PC-9 (cell line): ENCODE measurements at regions not wholly inside any gene's neighbourhood (a gene's known extent, or its start where the extent isn't known, plus 50 kb on each side); places are given as distances from the start of the nearest gene placed in this dataset.

Experiments
- BruUV-seq: library from RNA; stranded (reverse); fragments of 400-500 nt; replicated peaks from 2 replicates; lab custom pipeline; 2021; lab: Mats Ljungman, UMichigan
- CTCF ChIA-PET: fragments of 300-600 bp; sonication (Branson Sonifier 250); formaldehyde crosslinking; loops from one replicate; lab custom pipeline; 2022; ENCODE audit warnings: antibody characterized with exemption; lab: Charles Lee
- POLR2A ChIA-PET: fragments of 300-600 bp; sonication (Branson Sonifier 250); formaldehyde crosslinking; loops from one replicate; lab custom pipeline; 2022; ENCODE audit warnings: antibody characterized with exemption; ENCODE audit not compliant: unreplicated experiment; lab: Charles Lee
- DNase-seq, 2 experiments: peaks; one replicate each; pipeline versions ENCODE4 v3.0.0 to v3.0.0-alpha.2; 2015 to 2022; ENCODE audit warnings: mixed read lengths in 1 of 2
- H2AFZ ChIP-seq: fragments of 200-600 bp; sonication (generic); 2 replicates; pipeline ENCODE4 v1.8.1; 2017; ENCODE audit warnings: antibody characterized with exemption
- H3F3A ChIP-seq: fragments of 200-600 bp; sonication (generic); 2 replicates; pipeline ENCODE4 v1.8.1; 2017; ENCODE audit warnings: antibody characterized with exemption, mild to moderate bottlenecking, low read depth; ENCODE audit not compliant: insufficient read depth
- H3K27ac ChIP-seq: fragments of 200-600 bp; sonication (generic); 2 replicates; pipeline ENCODE4 v1.6.1; 2016; ENCODE audit warnings: mixed run types
- H3K27me3 ChIP-seq: fragments of 200-600 bp; sonication (generic); 2 replicates; pipeline ENCODE4 v1.6.1; 2016; ENCODE audit warnings: low read depth, mixed run types; ENCODE audit not compliant: insufficient read depth
- H3K36me3 ChIP-seq: fragments of 200-600 bp; sonication (generic); 2 replicates; pipeline ENCODE4 v1.6.1; 2016; ENCODE audit warnings: low read depth, mixed run types
- H3K4me1 ChIP-seq: fragments of 200-600 bp; sonication (generic); replicated peaks from 2 replicates; pipeline ENCODE4 v1.6.1; 2016; ENCODE audit warnings: mixed run types; ENCODE audit not compliant: insufficient read depth
- H3K4me2 ChIP-seq: fragments of 200-600 bp; sonication (generic); 2 replicates; pipeline ENCODE4 v1.6.1; 2017; ENCODE audit warnings: mixed run types
- H3K4me3 ChIP-seq: fragments of 200-600 bp; sonication (generic); 2 replicates; pipeline ENCODE4 v1.6.1; 2016; ENCODE audit warnings: mixed run types
- H3K79me2 ChIP-seq: fragments of 200-600 bp; sonication (generic); 2 replicates; pipeline ENCODE4 v1.6.1; 2017; ENCODE audit warnings: low read depth, mixed run types
- H3K9me2 ChIP-seq: fragments of 200-600 bp; sonication (generic); 2 replicates; pipeline ENCODE4 v1.8.1; 2017; ENCODE audit warnings: mild to moderate bottlenecking; ENCODE audit not compliant: insufficient read depth
- H3K9me3 ChIP-seq: fragments of 200-600 bp; sonication (generic); 2 replicates; pipeline ENCODE4 v1.8.1; 2016; ENCODE audit warnings: low read depth; ENCODE audit not compliant: insufficient read depth
- H4K20me1 ChIP-seq: fragments of 200-600 bp; sonication (generic); 2 replicates; pipeline ENCODE4 v1.8.1; 2017; ENCODE audit not compliant: insufficient read depth
- EZH2 ChIP-seq: fragments of 200-600 bp; sonication (generic); IDR thresholded peaks from 2 replicates; pipeline ENCODE4 v1.8.0; 2017; ENCODE audit warnings: antibody characterized with exemption, low read depth
- intact Hi-C: fragments of 100-400 bp; cut with micrococcal nuclease; formaldehyde crosslinking; loops from one replicate; pipeline ENCODE4 v1.10.0; 2022; ENCODE audit not compliant: unreplicated experiment
- TF ChIP-seq, protein P1 (sequence below): fragments of 200-600 bp; sonication (generic); conservative IDR thresholded peaks from 2 replicates; pipeline ENCODE4 v1.6.1; 2017; ENCODE audit warnings: mixed run types, antibody characterized with exemption, mild to moderate bottlenecking, moderate library complexity

DNA sequence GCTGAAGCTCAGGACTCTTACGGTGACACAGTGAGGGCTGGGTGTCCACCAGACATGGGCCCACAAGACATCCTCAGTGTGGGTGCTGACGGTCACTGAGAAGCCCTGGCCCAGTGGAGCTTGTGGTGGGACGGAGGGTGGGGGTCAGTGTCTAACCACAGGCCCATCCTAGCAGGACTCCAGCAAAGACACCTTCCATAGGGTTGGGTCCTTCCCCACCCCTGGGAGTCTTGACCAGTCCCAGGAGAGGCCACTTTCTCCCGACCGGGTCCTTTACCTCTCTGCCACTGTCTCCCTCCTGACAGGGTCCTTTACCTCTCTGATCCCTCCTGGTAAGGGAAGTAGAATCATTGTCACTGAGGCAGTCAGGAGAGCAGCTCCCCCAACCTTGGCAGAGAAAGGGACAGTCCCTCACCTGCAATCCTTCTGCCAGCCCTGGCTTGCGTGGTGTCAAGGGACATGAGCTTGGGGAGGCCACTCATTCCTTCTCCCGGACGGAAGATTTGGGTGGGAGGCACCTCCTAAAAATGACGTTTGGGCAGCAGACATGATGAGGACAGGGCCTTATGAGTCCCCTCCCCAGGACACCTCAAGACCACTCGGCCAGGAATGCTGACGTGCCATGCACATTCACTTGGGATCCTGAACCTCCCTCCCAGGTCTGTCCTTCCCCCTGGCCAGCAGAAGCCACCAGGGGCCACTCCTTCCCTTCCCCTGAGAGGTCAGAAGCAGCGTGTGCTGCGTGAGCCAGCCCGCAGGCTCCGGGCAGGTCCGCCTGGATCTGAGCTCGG lies 91.5 kb upstream of the FGF3 start:
- peaks cover 8% of the 10 kb centered on the region; the same call in 1 of the 2 replicates for H3K79me2 ChIP-seq
- no peaks in the 10 kb centered on the region for H3K27me3 ChIP-seq
- H3K36me3 ChIP-seq, result no peaks in the 10 kb centered on the region
- no peaks in the 10 kb centered on the region for H3K9me2 ChIP-seq
- DNase-seq, result no peak
- H3K9me3 ChIP-seq, result no peaks in the 10 kb centered on the region
- TF ChIP-seq, protein P1, sequence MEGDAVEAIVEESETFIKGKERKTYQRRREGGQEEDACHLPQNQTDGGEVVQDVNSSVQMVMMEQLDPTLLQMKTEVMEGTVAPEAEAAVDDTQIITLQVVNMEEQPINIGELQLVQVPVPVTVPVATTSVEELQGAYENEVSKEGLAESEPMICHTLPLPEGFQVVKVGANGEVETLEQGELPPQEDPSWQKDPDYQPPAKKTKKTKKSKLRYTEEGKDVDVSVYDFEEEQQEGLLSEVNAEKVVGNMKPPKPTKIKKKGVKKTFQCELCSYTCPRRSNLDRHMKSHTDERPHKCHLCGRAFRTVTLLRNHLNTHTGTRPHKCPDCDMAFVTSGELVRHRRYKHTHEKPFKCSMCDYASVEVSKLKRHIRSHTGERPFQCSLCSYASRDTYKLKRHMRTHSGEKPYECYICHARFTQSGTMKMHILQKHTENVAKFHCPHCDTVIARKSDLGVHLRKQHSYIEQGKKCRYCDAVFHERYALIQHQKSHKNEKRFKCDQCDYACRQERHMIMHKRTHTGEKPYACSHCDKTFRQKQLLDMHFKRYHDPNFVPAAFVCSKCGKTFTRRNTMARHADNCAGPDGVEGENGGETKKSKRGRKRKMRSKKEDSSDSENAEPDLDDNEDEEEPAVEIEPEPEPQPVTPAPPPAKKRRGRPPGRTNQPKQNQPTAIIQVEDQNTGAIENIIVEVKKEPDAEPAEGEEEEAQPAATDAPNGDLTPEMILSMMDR, result no peak
- TF ChIP-seq EZH2, result no peak
- H2AFZ ChIP-seq, result no peak overlapping the region
- peaks cover 98% of the 10 kb centered on the region for H3K4me1 ChIP-seq
- H3K4me3 ChIP-seq, result no peak overlapping the region
- ChIA-PET CTCF (interaction anchor here (0.6 to 2.0 kb wide), 6 partner anchors 10 to 1007 kb away, joined by 3 to 8 read pairs (median 4); partner anchors contain the start of genes IGHMBP2 and MRPL21), POLR2A (interaction anchor here (0.5 kb wide), 1 partner anchor 93 kb away, joined by 4 read pairs; no protein-coding TSS in a partner anchor)
- H3K4me2 ChIP-seq, result no peak overlapping the region
- BruUV-seq, result no TSS peak
- H3K27ac ChIP-seq, result no peak overlapping the region
- peaks cover 47% of the 10 kb centered on the region for H3F3A ChIP-seq
- intact Hi-C loops, result loop anchor here (5.0 kb wide), 1 partner anchor 208 kb away; the partner anchor contains the start of gene FGF19
- no peaks in the 10 kb centered on the region for H4K20me1 ChIP-seq

DNA sequence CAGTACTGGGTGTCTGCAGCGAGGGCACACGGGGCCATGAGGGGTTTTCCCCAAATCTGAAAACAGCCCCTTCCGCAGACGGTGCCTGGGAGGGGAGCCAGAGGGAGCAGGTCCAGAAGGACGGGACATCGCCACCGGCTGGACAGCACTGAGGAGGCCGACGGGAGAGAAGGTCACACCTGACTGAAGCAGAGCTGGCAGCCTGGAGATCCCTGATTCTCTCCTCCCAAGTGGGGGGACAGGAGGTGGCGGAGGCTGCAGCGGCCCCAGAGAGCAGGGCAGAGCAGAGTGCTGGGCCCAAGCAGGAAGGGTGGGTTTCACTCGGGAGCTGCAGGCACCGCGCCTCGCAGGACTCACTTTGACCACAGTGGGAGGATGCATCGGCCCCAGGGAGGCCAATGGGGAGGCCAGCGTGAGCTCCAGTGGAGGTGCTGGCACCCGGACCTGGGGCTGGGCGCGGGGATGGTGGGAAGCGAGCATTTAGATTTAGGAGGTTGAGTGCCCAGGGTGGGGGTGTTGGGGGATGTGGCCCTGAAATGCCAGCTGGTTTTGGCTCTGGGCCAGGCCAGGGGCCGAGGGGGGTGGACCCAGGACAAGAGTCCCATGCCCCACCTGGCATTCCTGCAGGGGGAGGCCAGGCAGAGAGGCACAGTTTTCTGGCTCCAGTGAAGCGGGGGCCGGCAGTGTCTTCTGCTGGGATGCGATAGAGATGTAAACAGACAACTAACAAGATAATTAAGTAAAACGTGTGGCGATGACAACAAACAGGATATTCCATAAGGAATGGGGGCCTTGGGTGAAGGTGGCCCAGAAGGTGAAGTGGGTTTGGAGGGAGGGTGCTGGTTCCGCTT lies 92.3 kb upstream of the FGF3 start:
- ChIA-PET POLR2A (no interaction called here), CTCF (interaction anchor here (0.6 to 2.0 kb wide), 3 partner anchors 11 to 212 kb away, joined by 3 to 8 read pairs (median 4); no protein-coding TSS in a partner anchor)
- Histone ChIP-seq H3K27ac (no peak overlapping the region; the same call in 1 of the 2 replicates), H3F3A (peaks cover 47% of the 10 kb centered on the region), H3K9me2 (no peaks in the 10 kb centered on the region), H2AFZ (no peak overlapping the region), H3K4me2 (0 out of 2 replicates have a peak overlapping the region, but pooled peaks have one; percentile 80), H3K4me3 (no peak overlapping the region), H3K9me3 (no peaks in the 10 kb centered on the region), H3K27me3 (no peaks in the 10 kb centered on the region), H3K36me3 (no peaks in the 10 kb centered on the region), H4K20me1 (no peaks in the 10 kb centered on the region), H3K79me2 (peaks cover 8% of the 10 kb centered on the region; the same call in 1 of the 2 replicates), H3K4me1 (peaks cover 98% of the 10 kb centered on the region)
- TF ChIP-seq, protein P1, result no peak
- TF ChIP-seq EZH2, result no peak
- BruUV-seq, result no TSS peak
- intact Hi-C loops, result loop anchor here (5.0 kb wide), 1 partner anchor 209 kb away; the partner anchor contains the start of gene FGF19
- DNase-seq, result no peak
